GM19238 (cell line): ENCODE measurements at regions not wholly inside any gene's neighbourhood (a gene's known extent, or its start where the extent isn't known, plus 50 kb on each side); places are given as distances from the start of the nearest gene placed in this dataset.

Source experiments
- DNase-seq: peaks from one replicate; pipeline ENCODE4 v3.0.0; 2011; ENCODE audit warnings: low spot score; ENCODE audit not compliant: insufficient read length

DNA sequence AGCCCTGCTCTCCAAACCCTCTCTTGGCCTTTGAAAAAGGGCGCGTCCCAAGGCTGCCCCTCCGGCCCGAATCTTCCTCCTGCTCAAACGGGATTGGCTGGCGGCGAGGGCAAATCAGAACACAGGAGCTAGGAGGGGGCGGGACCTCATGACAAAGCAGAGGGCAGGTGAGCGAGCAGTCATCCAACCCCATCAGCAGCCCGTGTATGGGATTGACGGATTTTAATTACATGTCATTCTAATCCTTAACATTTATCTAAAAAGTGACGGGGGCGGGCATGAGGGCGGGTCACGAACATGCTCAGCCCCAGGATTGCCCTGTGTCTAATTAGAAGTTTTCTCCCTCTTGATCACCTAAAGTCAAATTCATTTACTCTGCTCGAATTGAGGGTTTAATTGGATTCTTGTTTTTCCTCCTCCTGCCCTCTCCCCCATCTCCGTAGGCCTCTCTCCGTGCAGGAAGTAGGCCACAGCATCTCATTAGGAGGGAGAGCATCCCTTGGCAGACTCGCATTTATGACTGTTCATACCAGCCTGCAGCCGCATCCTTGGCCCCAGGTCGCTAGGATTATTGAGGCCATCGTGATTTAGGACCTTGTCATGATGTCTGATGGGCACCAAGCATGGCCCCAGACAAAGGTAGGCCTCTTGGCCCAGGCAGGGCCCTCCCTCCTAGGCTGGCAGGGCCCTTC lies 147.1 kb downstream of the CHST1 start:
- DNase-seq, result no peak

DNA sequence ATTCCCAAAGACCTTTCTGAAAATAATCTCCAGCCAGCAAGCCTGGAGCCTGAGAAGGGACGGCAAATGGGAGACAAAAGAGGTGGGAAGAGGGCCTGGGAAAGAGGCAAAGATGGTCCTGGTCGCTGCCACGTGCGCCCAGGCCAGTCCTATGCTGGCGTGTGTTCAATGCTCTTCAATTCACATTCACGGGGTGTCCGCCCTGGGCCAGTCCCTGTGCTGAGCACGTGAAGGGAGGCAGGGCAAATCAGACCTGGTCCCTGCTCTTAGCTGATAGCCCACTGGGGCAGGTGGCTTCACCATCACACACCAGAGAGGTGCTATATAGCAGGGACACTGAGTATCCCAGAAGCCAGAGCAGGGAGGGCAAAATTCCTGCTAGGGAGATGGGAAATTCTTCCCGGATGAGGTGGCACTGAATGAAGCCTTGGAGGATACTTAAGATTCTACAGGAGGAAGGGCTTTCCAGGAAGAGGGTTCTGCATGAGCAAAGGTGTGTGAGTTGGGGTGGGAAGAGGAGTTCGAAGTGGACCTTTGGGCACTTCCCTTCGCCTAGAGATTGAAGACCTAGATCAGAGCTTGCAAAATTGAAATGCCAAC lies 148.2 kb downstream of the CHST1 start:
- no peak for DNase-seq

DNA sequence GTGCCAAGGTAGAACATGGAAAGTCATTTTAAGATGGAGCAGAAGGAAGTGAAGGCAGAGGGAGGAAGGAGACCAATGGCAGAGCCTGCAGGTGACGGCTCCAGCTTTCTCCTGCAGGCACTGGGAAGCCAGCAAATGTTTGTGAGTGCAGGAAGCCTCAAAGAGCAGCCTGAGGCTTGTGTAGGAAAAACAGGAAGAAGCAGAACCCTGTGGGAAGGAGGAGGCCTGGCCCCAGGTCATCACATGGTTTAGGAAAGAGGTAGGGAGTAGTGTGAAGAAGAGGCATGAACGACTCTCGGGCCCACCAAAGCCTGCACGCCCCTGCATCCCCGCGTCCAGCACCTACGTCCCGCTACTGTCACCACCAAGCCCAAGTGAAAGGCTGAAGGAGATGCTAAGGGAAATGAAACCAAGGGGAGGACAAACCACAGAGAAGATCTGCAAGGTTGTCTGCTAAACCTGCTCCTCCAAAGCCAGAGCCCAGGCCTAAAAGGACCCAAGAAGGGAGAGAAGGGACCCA lies 151.5 kb downstream of the CHST1 start:
- no peak for DNase-seq

DNA sequence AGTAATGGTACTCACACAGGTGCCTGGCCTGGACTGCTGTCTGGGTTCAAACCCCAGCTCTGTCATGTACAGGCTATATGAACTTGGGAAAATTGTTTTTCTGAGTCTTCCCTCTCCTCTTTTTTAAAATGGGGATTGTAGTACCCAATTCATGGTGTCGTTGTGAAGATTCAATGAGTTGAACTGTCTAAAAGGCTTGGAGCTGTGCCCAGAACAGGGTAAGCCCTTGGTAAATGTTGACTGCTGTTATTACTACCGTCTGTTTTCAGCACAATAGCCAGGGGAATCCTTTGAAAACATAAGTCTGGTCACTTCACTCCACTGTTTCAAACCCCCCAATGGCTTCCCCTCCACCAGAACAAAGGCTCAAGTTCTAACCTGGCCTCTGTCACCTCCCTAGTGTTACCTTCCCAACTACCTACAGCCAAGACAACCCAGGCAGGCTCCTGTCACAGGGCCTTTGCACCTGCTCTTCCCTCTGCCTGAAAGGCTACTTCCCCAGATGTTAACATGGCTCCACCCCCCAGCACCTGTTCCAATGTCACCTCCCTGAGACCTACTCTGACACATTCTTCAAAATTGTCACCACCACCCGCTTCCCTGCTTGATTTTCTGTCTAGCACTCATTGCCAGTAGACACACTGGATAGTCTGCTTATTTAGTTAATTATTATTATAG lies 152.8 kb downstream of the CHST1 start:
- no peak for DNase-seq

DNA sequence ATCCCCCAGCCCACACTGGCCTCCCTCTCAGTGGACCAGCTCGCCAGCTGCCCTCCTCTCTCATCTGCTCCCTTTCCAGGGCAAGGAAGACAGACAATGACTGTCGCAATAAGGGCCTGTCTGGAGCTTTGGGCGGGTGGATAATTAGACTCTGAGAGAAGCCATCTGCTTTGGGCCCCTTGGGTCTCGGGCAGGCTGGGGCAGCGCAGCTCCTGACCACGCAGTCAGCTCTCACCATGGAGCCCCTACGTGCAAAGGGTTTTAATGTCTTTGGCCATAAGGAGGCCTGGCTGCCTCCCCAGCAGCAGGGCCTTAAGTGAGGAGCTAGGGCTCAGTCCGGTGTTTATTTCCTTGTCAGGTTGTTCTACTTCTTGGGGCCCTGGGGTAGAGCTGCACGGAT lies 153.9 kb downstream of the CHST1 start:
- DNase-seq, result no peak

DNA sequence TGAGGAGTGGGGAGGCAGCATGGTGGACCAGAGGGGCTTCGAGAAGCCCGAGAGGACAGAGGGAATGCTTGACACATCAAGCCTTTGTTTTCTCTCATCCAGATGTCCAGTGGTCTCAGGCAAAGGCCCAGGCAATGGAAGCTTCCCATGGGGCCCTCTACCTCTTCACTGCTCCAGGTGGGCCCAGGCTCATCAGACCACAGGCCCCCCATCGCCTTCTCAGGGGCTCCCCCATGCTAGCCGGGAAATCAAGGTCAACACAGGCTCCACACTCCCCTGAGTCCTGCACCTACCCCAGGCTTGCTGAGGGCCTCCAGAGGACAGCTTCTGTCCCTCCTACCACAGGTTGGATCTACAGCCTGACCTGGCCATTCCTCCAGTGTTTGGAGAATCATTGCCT lies 157.5 kb downstream of the CHST1 start:
- DNase-seq, result no peak

DNA sequence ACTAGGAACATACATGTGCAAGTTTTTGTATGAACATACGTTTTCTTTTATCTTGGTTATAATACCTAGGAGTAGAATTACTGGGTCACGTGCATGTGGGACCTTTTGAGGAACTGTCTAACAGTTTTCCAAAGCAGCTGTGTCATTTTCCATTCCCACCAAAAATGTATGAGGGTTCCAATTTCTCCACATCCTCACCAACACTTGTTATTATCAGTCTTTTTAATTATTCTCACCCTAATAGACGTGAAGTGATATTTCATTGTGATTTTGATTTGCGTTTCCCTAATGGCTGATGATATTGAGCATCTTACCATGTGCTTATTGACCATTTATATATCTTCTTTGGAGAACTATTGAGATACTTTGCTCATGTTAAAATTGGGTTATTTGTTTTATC lies 162.1 kb downstream of the CHST1 start:
- DNase-seq, result no peak

DNA sequence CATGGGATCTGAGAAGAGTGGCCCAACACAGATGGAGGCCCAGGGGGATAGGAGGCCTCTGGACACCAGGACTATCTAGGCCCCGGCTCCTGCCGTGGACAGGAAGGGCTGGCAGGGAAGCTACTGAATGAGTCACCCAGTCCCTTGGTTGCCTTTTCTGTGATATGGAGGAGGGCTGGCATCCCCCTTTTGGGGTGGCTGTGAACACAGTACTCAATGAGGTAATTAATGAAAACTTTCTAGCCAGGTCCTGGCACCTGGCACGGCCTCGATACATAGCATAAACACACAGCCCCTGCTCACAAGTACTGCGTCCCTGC lies 163.2 kb downstream of the CHST1 start:
- no peak for DNase-seq

DNA sequence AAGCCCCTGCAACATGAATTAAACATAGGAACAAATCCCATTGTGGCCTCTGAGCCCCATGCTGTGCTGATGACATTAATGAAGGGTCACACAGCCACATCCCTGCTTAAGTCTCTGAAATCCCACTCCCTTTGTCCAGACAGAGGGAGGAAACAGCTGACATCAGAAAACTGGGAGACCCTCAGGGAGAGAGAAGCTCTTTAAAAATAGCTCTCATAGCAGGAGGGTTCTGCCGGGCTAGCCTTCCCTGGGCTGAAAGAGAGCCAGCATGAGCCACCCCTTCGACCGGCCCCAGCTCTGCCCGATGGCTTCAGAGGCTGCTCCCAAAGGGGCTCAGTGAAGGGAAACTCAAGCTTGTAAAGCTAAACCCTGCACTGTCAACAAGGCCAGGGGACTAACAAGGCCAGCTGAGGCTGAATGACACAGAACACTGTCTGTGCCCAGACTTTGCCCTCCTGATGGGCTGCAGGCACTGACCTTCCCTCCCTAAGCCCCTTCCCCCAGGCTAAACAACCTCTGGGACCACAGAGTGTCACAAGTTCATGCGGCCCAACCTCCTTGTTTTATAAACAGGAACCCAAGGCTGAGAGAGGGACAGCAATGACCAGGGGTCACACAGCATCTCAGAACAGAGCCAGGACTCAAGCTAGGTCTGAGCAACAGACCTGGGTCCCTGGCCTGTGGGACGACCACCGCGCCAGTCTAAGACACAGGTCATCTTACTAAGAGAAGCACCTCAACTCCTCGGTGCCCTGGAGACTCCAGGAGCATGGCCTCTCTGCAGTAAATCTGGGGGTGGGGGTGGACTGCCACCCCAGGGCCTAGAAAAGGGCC lies 163.8 kb downstream of the CHST1 start:
- DNase-seq, result no peak

DNA sequence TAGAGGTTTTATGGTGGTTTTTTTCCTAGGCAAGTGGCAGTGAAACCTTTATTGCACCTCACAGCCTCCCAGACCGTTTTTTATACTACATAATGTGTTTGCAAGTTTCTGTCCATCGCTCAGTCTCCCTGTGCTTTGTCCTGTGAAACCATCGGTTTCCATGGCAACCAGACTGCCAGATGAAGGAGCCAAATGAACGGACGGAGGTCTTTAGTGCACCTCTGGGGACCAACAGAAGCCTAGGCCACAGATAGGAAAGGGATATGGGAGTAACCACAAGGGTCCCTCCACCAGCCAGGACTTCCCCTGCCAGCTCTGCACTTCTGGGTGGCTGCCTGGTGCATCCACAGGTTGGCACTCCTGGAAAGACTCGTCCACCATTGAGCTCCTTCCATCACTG lies 165.0 kb downstream of the CHST1 start:
- DNase-seq, result no peak

DNA sequence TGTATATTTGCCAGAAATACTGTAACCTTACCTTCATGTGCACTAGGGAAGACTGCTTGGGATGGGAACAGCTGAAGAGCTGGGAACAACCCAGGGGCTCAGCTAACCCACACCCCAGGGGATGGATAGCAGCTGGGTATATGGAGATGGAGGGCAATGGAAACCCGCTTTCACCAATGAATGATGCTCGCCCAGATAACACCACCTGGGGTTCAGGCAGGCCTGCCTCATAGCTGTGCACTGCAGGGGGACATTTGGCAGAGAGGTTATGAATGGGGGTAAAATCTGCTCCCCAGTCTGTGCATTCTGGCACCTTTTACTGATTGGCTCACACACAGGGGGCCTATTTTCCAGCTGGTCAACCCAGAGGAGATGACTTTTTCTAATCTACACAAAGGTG lies 170.7 kb downstream of the CHST1 start:
- DNase-seq, result no peak

DNA sequence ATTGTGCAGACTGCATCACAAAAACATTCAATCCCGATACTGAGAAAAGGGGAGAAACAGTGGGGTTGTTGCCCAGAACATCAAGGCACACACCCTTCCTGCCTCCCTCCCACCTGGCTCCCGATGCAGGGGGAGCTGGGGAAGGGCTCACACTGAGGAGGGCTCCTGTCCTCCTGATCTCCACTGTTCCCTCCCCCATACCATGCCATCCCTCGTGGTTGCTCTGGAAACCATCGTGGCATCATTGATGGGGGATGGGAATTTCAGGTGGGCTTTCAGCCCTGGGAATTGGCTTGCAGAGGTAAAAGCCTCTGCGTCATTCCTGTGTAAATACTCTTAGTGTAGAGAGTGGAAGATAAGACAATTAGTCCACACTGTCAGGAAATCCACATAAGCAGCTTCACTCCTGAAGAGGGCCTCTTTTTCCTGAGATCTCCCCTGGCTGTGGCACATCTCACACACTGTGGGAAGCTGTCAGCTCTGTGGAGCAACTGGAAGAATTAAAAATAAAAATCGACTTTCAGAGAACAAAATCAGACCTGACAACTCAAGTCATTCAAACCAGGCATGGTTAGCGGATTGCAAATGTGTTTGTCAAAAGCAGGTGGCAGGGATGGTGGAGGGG lies 176.0 kb downstream of the CHST1 start:
- no peak for DNase-seq

DNA sequence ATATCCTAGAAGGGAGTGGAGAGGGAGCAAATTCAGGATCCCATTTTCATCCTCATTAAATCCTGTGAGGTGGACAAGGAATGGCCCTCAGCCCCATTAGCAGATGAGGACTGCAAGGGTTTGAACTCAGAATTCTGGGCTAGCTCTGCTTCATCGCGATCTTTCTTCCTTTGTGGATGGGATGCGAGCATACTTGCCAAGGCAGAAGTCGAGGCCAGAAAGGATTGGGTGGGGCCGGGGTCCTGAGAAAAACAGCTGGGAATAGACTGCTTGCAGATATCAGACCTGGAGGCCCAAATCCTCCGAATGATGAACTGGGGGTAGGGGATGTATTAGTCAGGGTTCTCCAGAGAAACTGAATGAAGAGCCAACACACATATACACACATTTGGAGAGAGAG lies 179.0 kb downstream of the CHST1 start:
- DNase-seq, result no peak

DNA sequence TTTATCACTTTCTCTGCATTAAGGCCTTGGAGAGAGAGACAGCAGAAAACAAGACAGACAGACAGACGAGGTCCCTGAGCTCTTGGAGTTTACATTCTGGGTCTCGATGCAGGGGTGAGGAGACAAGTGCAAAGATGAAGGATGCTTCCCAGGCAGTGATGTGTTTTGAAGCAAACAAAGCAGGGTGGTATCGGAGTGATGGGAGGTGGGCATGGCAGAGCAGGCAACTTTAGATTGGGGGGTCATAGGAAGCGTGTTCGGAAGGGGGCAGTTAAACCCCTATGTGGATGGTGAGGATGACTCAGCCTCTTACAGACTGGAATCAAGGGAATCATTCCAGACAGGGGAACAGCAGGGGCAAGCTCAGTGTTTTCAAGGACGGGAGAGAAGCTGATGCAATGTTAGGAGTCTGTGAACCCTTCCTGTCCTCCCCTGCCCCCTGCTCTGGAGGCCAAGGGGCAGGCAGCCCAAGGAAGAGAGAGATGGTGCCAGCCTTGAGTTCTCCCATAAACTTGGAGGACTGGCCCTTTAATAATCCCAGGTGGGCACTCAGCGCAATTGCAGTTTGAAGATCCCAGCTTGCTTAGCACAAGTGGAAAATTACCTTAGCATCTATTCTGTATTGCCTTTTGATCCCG lies 180.2 kb downstream of the CHST1 start:
- no peak for DNase-seq

DNA sequence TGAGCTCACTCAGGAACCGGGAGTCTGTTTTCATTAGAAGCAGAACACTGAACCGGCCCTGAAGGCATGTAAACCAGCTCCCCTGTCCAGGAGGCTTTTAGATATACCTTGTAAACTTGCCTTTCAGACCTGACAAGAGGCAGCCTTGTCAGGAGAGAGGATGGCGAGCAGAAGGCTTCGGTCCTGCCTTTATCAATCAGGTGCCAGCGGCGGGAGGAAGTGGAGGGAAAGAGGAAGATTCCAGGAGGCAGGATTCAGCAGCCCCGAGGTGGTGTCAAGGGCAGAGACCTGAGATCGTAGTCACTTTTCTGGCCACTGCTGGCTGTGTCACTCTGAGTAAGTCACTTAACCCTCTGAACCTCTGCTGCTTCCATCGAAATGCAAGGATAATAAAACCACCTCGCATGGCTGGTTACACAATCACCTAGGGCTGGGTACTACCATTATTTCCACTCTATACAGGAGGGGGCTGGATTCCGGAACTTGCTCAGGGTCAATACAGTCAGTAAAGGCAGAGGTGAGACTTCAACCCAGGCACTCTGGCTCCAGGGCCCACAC lies 181.0 kb downstream of the CHST1 start:
- no peak for DNase-seq

DNA sequence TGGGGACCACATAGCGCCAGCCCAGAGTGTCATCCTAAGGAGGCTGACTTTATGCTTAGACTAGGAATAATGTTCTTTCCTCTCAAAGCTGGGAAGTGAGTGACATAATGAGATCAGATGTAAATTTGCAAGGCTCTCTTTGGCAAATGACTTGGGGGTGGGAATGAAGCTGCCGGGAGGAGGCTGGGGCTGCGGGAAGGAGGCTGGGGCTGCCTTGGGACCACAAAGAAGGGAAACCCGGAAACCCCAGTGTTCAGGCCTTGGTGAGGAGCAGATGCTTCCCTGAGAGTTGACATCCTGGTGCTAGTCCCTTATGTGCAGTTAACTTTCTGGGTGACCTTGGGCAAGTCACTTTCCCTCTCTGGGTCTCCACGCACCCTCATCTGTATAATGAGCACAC lies 182.0 kb downstream of the CHST1 start:
- no peak for DNase-seq

DNA sequence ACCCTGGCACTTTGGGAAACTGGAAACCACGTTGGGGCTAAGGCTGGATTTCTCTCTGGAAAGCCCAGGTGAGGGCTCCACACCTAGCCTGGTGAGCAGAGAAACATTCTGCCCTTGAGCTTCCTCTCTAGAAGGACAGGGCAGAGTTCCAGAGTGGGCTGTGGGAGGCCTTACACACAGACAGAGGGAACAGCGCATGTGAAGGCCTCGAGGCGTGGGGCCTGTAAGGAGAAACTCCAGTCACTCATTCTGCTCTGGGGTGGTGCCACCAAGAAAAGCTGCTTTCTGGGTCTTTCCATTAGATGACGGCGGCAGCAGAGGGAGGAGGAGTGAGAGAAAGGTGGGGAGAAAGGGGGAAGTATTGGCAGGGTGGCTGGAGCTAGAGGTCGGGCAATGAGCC lies 183.1 kb downstream of the CHST1 start:
- no peak for DNase-seq

DNA sequence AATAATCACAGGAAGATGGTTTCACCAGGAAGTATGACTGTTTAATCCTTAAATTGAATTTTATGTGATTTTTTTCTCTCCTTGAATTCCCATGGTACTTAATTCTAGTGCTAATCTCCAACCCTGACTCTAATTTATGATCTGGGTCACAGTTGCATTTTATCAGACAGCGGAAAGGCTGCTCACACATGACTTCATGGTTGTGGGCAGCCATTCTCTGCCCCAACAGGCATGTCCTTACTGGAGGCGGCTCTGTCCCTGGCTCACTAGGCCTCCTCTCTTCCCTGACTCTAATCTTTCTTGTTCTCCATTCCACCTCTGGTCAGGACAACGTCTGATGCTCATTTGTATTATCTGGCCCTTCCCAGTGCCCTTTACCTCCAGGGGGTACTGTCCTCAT lies 184.4 kb downstream of the CHST1 start:
- no peak for DNase-seq

DNA sequence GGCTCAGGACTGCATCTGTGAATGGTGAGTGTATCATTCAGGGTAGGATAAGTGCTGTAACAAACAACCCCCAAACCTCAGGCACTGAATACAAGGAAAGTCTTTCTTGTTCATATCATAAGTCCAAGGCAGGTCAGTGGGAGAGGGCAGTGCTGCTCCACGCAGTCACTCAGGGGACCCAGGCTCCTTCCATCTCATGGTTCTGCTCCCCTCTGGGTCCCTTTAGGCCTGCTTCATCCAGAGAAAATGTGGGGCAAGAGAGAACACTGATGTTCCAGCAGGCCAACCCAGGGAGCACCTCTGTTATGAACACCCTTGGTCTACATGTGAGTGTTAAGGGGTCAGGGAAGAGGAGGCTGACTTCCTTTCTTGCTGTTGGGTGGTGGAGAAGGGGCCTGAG lies 187.8 kb downstream of the CHST1 start:
- no peak for DNase-seq

DNA sequence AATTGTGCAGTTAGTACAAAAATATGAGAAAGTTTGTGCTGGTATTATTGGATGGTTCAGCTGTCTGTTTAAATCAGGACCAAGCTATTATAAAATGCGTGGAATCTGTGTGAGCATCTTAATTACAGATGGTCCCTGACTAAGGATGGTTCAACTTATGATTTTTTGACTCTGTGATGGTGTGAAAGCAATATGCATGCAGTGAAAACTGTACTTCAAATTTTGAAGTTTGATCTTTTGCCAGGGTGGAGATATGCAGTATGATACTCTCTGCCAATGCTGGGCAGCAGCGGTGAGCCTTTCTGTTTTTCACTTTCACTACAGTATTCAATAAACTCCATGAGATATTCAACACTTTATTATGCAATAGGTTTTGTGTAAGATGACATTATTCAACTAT lies 189.3 kb downstream of the CHST1 start:
- no peak for DNase-seq

DNA sequence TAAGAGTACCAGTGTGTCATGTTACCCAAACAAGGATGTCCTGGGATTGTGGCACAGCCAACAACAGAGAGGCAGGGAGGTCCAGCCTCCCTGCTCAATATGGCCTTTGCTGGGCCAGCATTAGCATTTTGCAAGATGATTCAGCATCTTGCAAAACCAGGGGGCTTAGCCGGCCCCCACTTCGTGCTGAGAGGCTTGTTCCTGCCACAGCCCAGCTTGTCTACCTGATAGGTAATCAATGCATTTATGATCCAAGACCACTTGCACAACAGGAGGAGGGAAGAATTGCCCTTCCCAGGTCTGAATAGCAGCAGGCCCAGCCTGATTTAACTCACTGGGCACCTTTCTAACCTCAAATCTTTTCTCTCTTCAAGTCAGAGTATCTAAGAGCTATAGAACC lies 189.0 kb upstream of the SYT13 start:
- no peak for DNase-seq
